ENCODE measurements at regions not wholly inside any gene's neighbourhood (a gene's known extent, or its start where the extent isn't known, plus 50 kb on each side); places are given as distances from the start of the nearest gene placed in this dataset.

DNA sequence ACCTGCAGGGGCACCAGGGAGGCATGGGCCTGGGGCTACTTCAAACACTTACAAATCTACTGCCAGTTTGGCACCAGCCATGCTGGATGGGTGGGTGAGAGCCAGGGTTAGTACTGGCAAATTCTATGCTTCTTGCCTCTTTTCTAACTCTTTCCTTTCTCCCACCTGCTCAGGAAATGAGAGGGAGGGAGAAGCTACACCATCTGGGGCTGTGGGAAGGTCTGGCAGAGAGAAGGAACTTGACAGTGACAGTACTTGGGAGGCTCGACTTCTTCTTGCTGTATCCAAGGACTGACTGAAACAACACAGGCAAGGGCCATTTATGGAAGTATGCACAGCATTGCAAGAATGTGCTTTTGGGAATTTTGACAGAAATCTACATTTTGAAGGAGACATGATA, 149.6 kb upstream of the DYRK2 start:
- no peak for DNase-seq (ENCODE audit: low read depth)

DNA sequence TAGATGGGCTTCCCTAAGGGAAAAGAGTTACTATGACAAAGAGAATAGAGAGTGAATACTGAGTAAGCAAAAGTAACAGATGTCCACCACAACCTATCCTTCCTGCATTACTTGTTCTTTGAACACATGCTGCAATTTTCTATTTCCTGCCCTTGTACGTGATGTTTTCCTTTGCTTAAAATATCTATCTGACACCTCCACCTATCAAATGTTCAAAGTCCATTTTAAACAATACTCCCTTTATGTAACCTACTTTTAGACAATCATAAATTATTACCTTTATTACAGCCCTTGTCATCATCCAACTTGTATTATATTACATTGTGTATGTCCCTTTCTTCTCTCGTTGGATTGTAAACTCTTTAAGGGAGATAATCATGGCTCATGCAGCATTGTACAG, 147.2 kb upstream of the DYRK2 start:
- DNase-seq (ENCODE audit: low read depth): no peak

- DNase-seq (ENCODE audit: low read depth): no peak
These were observed 144.5 kb upstream of the DYRK2 start for GRCh38 chr12:67504026-67504425.

- DNase-seq (ENCODE audit: low read depth): no peak
These were observed 141.8 kb upstream of the DYRK2 start for GRCh38 chr12:67506739-67507138.

DNA sequence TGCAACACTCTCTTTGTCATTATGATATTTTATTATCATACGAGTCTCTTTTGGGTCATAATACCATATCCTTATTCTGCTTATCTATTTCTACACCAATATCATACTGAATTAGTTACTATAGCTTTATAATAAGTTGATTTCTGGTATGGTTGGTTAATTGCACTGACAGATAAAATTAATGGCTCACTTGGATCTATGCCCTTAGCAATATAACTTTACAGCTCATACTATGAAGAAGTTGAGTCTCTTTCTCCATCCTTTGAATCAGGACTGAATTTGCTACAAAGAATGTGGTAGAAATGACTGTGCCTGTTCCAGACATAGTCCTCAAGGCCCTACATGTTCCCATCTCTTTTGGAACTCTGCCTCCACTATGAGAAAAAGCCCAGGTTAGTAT, 139.7 kb upstream of the DYRK2 start:
- no peak for DNase-seq (ENCODE audit: low read depth)

GRCh38 chr12:67509666-67510386, 138.7 kb upstream of the DYRK2 start:
- no peak for DNase-seq (ENCODE audit: low read depth)

DNA sequence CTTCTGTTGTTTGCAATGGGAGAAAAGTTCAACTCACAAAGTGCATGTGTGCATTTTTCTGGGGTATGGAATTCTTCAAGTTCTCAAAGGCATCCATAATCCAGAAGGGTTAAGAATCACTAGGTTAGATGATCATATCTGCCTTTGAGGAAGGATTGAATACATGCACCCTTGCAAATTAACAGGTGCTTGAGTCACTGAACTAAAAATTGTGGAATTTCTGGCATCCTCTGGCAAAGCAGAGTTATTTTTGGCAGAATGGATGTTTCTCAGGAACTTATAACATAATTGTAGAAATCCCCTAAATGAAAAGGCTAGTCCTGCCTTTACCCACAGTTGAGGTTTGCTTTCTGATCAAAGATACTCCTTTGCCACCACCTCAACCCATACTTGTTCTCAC, 136.5 kb upstream of the DYRK2 start:
- DNase-seq (ENCODE audit: low read depth): no peak

DNA sequence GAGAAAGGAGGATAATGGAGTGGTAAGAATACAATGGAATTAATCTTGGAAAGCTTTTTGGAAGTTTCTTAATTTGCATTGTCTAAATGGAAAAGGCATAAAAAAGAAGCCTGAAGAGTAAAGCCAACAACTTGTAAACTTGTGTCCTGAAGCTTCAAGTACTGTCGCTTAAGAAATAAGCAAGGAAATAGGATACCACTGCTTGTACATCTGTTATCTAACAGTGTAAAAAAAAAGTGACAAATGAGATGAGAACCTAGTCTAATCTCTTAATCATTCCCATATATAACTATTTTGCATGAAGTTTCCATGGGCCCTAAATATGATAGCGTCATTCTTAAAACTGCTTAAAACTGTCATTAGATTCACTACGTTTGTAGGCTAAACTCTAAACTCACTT, 134.0 kb upstream of the DYRK2 start:
- DNase-seq (ENCODE audit: low read depth): no peak

- DNase-seq (ENCODE audit: low read depth): no peak
These were observed 132.7 kb upstream of the DYRK2 start for GRCh38 chr12:67515679-67516340.

DNA sequence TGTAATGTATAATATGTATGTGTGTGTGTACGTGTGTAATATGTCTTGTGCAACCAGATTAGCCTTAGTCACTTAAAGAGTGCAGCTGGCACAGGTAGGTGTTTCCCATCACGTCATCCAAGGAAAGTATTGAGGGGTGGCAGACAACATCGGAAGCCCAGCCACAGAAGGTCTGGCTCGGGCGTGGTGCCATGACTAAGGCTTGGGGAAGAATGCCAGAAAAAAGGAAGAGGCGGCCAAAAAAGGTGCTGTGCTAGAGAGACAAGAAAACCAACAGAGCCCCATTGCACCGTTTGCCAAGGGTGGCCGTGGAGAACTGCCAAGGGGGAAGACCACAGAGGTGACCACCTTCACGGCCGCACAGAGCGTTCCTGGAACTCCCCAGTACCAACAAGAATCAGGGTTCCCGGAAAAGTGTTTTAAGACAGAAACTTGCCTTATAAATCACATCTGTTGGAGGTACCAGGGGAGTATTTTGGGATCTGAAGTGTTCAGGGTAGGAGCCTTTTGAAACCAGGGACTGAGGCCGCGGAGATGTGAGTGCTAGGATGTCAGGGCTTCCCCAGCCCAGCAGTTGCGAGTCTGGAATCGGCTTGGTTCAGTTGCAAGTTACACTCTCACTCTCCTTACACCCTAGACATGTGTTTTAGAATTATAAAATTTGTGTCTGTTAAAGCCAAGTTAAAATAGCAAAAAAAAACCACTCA, 131.2 kb upstream of the DYRK2 start:
- no peak for DNase-seq (ENCODE audit: low read depth)

- DNase-seq (ENCODE audit: low read depth): no peak
These were observed 128.8 kb upstream of the DYRK2 start for GRCh38 chr12:67519484-67520433.

- no peak for DNase-seq (ENCODE audit: low read depth)
These were observed 127.9 kb upstream of the DYRK2 start for GRCh38 chr12:67520606-67521005.

- no peak for DNase-seq (ENCODE audit: low read depth)
These were observed 126.3 kb upstream of the DYRK2 start for GRCh38 chr12:67522222-67522621.

GRCh38 chr12:67523538-67523937, 125.0 kb upstream of the DYRK2 start:
- DNase-seq (ENCODE audit: low read depth): no peak

- DNase-seq (ENCODE audit: low read depth): no peak
These were observed 123.5 kb upstream of the DYRK2 start for GRCh38 chr12:67524861-67525616.

GRCh38 chr12:67525617-67525884, 123.0 kb upstream of the DYRK2 start:
- no peak for DNase-seq (ENCODE audit: low read depth)

GRCh38 chr12:67526129-67526528, 122.4 kb upstream of the DYRK2 start:
- DNase-seq (ENCODE audit: low read depth): no peak

DNA sequence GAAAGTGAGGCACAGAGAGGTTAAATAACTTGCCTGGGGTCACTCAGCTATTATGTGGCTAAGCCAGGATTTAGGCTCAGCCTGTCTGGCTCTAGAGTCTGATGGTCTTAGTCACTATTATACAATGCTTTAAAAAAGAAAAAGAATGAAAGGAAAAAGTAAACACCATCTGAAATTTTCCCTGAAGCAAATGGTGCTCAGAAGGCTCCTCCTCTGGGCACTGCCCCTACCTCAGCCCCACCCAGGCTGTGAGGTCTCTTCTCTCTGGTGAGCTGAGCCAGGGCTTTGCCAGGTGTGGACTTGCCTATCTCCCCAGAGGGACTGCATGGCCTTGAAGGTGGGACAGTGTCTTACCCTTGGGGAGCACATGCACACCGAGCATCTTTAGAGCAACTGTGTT, 117.5 kb upstream of the DYRK2 start:
- no peak for DNase-seq (ENCODE audit: low read depth)

DNA sequence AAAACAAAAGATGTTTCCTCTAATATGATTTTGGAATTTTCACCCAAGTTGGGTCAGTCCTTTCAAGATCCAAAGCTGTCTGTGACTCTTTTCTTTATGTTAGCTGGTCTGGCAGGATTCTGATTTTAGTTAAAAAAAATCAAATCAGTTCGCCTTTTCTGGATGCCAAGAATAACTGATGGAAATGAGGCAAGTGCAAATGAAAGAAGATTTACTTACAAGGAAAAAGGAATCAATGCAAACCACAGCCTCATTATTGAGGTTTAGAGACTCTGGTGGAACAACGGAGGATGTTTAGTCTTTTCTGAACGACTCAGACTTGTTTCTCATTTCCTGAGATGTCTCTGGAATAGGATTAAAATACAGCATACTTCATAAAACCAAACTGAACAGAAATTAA, 117.0 kb upstream of the DYRK2 start:
- no peak for DNase-seq (ENCODE audit: low read depth)

GRCh38 chr12:67533159-67533558, 115.4 kb upstream of the DYRK2 start:
- no peak for DNase-seq (ENCODE audit: low read depth)

DNA sequence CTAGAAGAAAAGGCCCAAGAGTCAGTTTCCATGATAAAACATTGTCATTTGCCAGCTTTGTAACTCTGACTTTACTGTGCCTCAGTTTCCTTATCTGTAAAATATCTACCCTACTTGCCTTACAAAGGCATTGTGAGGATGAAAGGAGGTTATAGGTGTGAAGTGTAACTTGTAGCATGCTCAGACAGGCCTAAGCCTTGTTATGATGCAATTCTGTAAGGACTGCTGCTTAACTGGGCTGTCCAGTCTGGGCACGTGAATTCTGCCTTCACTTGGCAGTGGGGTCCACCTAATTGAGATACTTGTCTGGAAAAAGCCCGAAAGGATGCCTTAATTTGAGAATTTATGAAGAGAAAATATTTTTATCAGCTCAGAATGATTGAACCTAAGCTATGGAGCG, 114.5 kb upstream of the DYRK2 start:
- no peak for DNase-seq (ENCODE audit: low read depth)

- DNase-seq (ENCODE audit: low read depth): peak; percentile 89
These were observed 113.9 kb upstream of the DYRK2 start for GRCh38 chr12:67534681-67535080.

Measured in stromal cell of bone marrow (primary cell).